ENCODE measurements at regions not wholly inside any gene's neighbourhood (a gene's known extent, or its start where the extent isn't known, plus 50 kb on each side); places are given as distances from the start of the nearest gene placed in this dataset.
"Not testable (repeated sequence)": the region's sequence is repeated elsewhere in the genome, so short reads cannot be mapped to it uniquely, and the experiment has no call there.

- no peak for DNase-seq (ENCODE audit: low spot score)
These were observed 333.3 kb upstream of the CDH2 start for GRCh38 chr18:28510210-28510609.

- DNase-seq (ENCODE audit: low spot score): no peak
These were observed 327.1 kb upstream of the CDH2 start for GRCh38 chr18:28504066-28504465.

DNA sequence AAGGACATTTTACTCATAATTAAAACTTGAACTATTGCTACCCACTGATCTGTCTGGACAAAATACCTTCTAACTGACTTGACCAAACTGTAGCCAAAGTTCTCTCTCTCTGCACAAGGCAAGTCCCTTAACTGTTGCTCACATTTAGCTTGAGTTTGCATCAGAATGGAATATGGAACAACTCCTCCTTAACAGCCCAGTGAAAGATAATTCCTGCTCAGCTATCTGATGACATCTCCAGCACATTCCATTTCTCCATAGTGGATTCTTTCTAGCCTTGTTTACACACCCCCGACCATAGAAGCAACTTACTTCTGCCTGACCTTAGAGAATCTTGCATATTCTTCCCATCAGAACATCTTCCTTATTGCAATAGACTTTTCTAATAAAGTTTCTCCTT is 317.2 kb upstream of the CDH2 start:
- no peak for DNase-seq (ENCODE audit: low spot score)

GRCh38 chr18:28485918-28486317 is 309.0 kb upstream of the CDH2 start:
- no peak for DNase-seq (ENCODE audit: low spot score)

GRCh38 chr18:28485210-28485801 is 308.4 kb upstream of the CDH2 start:
- DNase-seq (ENCODE audit: low spot score): no peak

DNA sequence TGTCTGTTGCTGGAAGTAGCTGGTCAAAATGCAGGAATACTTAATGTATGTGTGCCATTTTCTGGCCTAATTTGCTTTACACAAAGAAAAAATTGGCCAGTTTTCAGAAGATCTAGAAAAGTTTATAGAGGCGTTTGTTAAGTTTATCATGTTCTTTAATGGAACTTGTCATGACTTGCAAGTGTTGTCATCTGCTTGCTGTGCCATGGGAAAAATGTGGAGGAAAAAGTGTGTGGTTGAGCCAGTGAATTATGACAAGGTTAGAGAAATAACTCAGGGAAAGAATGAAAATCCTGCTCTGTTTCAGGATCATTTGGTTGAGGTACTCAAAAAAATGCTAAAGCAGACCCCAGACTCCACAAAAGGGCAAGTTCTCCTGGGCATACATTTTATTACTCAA is 301.6 kb upstream of the CDH2 start:
- DNase-seq (ENCODE audit: low spot score): no peak

- no peak for DNase-seq (ENCODE audit: low spot score)
These were observed 299.4 kb upstream of the CDH2 start for GRCh38 chr18:28476302-28476701.

GRCh38 chr18:28469946-28470345 is 293.0 kb upstream of the CDH2 start:
- DNase-seq (ENCODE audit: low spot score): no peak

DNA sequence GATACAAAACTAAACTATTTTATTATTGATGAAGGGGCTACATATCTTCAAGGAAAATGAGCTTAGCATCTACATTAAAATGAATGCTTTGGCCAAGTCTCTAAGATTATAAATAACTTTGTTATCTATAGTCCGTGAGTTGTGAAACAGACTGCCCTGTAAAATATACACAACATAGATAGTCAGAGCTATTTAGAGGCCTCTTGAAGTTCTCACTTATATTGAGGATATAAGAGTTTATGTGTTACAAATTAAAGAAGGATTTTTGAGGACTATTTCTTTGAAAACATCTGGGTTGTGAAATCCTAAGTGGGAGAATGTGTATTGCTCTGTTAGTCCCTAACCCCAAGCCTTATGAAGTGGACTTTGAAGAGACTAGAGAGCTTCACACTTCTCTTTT is 292.0 kb upstream of the CDH2 start:
- DNase-seq (ENCODE audit: low spot score): no peak

- DNase-seq (ENCODE audit: low spot score): no peak
These were observed 289.3 kb upstream of the CDH2 start for GRCh38 chr18:28466204-28466603.

DNA sequence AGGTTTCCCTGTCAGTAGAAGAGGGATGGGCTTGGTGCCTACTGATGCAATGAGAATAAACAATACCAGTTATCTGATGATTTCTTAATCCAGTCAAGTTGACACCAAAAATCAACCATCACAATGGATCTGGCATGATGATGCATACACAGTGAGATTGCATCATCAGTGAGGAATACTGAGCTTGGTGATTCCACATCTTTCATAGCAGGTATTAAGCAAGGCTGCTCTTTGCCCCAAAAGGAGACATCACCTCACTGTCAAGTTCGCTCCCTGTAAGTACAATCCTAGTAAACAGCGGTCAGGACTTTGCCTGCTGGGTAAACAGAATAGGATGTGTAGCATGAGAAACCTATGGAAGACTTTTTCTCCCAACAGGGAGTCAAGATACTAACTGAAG is 282.7 kb upstream of the CDH2 start:
- no peak for DNase-seq (ENCODE audit: low spot score)

DNA sequence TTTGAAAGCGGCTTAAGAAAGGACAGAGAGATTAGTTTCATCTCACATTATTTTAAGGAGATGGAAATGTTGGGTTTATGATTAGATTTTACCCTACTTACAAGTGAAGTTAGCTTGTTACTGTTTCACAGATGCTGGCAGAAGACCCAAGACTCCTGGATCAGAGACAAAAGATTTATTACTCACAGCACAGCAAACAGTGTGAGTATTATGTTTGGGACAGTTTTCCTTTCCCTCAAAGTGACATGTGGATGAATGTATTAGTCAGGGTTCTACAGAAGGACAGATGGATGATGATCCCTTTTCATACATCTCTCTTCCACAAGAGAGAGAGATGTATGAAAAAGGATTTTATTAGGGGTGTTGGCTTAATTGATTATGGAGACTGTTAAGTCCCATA is 281.8 kb upstream of the CDH2 start:
- DNase-seq (ENCODE audit: low spot score): no peak

DNA sequence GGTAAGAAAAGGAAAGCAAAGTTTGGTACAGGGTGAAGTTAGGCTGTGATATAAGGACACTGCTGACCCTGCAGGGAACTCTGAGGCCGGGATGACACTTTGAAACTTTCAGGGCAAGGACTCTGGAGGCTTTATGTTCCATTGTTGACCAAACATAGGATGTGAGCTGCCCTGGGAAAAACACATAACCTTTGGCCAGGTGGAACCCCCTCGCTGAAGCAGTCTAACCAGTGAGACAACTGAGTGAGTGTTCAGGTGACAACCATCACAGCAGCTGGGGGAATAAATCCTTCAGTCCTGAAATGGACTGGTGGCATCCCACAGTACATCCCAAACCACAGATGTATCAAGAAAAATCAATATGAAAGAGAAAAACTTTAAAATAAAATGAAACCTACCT is 280.9 kb upstream of the CDH2 start:
- DNase-seq (ENCODE audit: low spot score): no peak

- no peak for DNase-seq (ENCODE audit: low spot score)
These were observed 279.0 kb upstream of the CDH2 start for GRCh38 chr18:28455971-28456370.

DNA sequence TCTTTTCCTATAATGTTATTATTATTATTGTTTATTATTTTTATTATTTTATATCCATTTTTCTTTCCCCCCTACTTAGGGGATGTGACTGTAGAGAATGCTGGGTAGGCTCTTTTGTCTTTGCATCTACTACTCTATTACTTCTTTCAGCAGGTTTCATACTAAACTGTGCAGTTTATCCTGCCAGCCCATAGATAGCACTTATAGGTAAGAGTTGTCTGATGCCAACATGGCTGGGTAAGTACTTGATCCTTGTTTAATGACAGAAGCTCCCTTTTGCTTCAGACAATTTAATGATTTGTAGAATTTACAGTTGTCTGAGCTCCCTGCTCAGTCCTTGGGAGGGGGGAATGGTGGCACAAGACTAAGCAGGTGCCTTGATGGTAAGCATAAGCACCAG is 262.9 kb upstream of the CDH2 start:
- no peak for DNase-seq (ENCODE audit: low spot score)

DNA sequence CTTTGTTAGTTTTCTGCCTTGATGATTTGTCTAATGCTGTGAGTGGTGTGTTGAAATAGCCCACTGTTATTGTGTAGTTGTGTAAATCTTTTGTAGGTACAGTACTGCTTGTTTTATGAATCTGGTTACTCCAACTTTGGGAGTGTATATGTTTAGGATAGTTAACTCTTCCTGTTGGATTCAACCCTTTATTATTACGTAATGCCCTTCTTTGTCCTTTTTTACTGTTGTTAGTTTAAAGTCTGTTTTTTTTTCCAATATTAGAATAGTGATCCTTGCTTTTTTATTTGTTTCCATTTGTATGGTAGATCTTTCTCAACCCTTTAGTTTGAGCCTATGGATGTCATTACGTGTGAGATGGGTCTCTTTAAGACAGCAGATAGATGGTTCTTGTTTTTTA is 261.5 kb upstream of the CDH2 start:
- DNase-seq (ENCODE audit: low spot score): no peak

DNA sequence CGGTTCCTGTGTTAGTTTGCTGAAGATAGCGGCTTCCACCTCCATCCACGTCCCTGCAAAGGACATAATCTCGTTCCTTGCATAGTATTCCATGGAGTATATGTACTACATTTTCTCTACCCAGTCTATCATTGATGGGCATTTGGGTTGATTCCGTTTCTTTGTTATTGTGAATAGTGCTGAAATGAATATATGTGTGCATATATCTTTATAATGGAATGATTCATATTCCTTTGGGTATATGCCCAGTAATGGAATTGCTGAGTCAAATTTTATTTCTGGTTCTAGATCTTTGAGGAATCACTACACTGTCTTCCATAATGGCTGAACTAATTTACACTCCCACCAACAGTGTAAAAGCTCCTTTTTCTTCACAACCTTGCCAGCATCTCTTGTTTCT is 255.4 kb upstream of the CDH2 start:
- DNase-seq (ENCODE audit: low spot score): no peak

DNA sequence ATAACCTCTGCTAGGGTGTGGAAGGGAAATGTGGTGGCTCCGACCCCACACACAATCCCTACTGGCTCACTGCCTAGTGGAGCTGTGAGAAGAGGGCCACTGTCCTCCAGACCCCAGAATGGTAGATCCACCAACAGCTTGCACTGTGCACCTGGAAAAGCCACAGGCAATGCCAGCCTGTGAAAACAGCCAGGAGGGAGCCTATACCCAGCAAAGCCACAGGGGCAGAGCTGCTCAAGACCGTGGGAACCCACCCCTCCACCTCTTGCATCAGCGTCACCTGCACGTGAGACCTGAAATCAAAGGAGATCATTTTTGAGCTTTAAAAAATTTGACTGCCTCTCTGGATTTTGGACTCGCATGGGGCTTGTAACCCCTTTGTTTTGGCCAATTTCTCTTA is 249.0 kb upstream of the CDH2 start:
- DNase-seq (ENCODE audit: low spot score): no peak

DNA sequence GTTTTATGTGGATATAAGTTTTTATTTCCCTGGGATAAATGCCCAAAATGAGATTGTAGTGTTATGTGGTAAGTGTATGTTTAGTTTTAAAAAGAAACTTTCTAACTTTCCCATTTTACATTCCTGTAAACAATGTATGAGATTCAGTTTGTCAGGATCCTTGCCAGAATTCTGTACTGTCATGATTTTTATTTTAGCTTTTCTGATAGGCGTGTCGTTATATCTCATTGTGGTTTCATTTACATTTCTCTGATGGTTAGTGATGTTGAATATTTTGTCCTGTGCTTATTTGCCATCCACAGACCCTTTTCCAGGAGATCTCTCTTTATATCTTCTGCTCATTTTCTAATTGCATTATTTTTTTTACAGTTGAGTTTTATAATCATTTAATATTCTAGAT is 245.6 kb upstream of the CDH2 start:
- no peak for DNase-seq (ENCODE audit: low spot score)

DNA sequence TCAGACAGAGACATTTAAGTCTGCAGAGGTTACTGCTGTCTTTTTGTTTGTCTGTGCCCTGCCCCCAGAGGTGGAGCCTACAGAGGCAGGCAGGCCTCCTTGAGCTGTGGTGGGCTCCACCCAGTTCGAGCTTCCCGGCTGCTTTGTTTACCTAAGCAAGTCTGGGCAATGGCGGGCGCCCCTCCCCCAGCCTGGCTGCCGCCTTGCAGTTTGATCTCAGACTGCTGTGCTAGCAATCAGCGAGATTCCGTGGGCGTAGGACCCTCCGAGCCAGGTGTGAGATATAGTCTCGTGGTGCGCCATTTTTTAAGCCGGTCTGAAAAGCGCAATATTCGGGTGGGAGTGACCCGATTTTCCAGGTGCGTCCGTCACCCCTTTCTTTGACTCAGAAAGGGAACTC is 245.0 kb upstream of the CDH2 start:
- DNase-seq (ENCODE audit: low spot score): not testable (repeated sequence)

DNA sequence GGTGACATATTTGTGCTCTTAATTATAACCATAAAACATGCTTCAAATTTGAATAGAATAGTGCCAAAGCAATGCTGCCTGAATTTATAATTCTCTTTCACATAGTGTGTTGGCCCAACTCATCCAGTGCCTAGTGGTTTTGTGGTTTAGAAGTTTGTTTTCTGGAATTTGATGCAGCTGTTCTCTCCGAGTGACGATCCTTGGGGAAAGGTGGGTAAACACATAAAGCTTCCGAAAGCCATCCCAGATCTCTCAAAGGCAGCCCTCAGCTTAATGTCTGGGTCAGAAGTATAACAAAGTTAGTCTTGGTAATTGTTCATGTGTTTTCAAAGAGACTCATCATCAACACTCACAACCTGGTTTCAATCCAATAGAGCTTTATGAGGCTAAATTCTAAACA is 235.6 kb upstream of the CDH2 start:
- DNase-seq (ENCODE audit: low spot score): no peak

- no peak for DNase-seq (ENCODE audit: low spot score)
These were observed 234.9 kb upstream of the CDH2 start for GRCh38 chr18:28411806-28412205.

DNA sequence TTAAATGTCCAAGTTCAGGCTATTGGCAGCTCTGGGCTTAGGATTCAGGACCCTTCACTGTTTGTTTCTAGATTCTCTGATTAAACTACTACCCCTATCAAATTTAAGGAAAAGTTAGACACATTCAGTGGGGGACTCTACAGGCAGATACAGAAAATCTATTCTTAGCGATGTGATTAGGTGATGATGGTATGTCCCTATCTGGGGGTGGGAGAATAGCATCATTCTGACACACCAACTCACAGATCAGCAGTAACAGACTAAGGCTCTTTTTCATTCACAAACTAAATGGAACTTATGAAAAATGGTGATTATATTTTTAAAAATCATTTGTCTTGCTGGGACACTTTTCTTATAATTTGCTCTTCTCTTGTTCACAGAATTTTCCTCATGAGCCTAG is 232.9 kb upstream of the CDH2 start:
- no peak for DNase-seq (ENCODE audit: low spot score)

DNA sequence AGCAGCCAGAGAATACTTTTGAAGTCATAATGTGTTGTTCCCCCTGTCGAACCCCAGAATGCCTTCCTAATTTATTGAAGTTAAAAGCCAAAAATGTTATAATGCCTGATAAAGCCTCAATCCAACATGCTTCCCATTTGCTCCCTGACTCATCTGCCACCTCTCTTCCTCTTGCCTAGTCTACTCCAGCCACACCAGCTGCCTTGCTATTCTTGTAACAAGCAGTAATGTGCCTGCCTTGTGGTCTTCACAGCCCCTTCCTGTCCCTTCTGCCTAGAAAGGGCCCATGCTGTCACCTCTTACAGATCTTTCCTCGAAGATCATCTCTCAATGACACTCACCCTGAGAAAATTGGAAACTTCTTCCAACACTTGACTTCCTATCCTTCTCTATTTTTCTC is 231.6 kb upstream of the CDH2 start:
- no peak for DNase-seq (ENCODE audit: low spot score)

DNA sequence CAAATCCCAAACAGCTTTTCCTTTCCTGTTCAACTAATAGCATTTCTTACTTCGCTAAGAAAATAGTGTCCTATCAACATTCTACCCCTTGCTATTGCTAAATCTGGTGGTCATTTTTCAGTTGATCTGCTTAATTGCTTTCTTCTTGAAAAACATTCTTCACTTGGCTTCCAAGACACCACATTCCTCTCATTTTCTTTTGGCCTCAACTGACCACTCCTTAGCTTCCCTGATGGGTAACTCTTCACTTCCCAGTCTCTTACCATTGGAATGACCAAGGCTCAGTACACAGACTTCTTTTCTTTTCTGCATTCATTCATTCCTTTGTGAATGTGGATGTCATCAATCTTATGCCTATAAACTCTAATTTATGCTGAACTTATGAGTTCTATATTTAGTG is 230.8 kb upstream of the CDH2 start:
- no peak for DNase-seq (ENCODE audit: low spot score)
